Fibroblast of lung (primary cell): ENCODE measurements at regions not wholly inside any gene's neighbourhood (a gene's known extent, or its start where the extent isn't known, plus 50 kb on each side); places are given as distances from the start of the nearest gene placed in this dataset.

ENCODE experiments used
- EZH2 ChIP-seq: IDR thresholded peaks from 2 replicates; pipeline ENCODE4 v1.5.1; 2012; ENCODE audit warnings: low read length, control low read depth, mild to moderate bottlenecking; ENCODE audit errors: missing control alignments
- TF ChIP-seq, protein P1 (sequence below), 2 donors: IDR thresholded peaks in 1 of 2; conservative IDR thresholded peaks in 1 of 2; 1 replicate in 1 of 2; 2 replicates in 1 of 2; pipeline ENCODE4 v1.5.1; 2011 to 2012; ENCODE audit warnings: low read length in 2 of 2, control low read depth in 1 of 2, inconsistent platforms in 1 of 2, low read depth in 1 of 2, mild to moderate bottlenecking in 1 of 2

DNA sequence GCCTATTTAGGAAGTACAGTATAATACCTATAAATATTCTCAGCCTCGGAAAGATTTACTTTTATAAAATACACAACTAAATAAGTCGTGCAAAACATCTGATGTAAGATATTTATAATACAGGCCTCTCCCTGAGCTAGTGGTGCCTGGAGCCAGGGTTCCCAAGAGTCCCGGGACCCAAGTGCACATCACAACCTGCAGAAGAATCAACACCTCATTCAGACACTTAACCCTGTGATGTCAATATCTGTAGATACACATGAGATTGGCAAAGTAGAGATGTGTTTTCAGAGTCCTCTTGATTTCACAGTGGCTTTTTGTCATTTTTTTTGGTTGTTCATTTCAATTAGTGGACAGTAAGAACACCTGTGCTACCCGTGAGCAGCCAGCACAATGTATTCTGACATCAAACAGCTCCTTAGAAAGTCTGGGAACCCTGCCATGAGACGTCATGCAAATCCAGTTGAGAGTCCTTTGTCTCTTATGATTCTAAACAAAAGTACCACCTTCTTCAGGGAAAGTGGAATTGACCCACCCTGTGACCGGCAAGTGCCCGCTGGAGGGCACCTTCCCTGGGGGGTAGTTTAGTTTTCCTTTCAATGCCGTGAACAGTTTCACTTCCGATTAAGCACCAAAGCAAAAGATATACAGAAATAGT lies 101.6 kb downstream of the DACT2 start:
- TF ChIP-seq, protein P1, sequence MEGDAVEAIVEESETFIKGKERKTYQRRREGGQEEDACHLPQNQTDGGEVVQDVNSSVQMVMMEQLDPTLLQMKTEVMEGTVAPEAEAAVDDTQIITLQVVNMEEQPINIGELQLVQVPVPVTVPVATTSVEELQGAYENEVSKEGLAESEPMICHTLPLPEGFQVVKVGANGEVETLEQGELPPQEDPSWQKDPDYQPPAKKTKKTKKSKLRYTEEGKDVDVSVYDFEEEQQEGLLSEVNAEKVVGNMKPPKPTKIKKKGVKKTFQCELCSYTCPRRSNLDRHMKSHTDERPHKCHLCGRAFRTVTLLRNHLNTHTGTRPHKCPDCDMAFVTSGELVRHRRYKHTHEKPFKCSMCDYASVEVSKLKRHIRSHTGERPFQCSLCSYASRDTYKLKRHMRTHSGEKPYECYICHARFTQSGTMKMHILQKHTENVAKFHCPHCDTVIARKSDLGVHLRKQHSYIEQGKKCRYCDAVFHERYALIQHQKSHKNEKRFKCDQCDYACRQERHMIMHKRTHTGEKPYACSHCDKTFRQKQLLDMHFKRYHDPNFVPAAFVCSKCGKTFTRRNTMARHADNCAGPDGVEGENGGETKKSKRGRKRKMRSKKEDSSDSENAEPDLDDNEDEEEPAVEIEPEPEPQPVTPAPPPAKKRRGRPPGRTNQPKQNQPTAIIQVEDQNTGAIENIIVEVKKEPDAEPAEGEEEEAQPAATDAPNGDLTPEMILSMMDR (conservative IDR thresholded peaks at IDR 0.05 in 1 of 2, IDR thresholded peaks at IDR 0.05 in 1 of 2; ENCODE audit: low read depth in 1 of 2, low read length in 2 of 2) = no peak
- no peak for TF ChIP-seq EZH2
